Kidney glomerular epithelial cell (primary cell): ENCODE measurements at regions not wholly inside any gene's neighbourhood (a gene's known extent, or its start where the extent isn't known, plus 50 kb on each side); places are given as distances from the start of the nearest gene placed in this dataset.
A peak's percentile ranks its signal among the peaks of the same experiment; 100 is the strongest.

Source experiments
- DNase-seq: peaks from one replicate; lab custom pipeline; 2025; lab: John Stamatoyannopoulos, UW

- DNase-seq: no peak
These were observed 200.6 kb upstream of the PGRMC2 start for GRCh38 chr4:128488055-128488705.

GRCh38 chr4:128484896-128485295 lies 197.3 kb upstream of the PGRMC2 start:
- no peak for DNase-seq

- DNase-seq: no peak
These were observed 196.2 kb upstream of the PGRMC2 start for GRCh38 chr4:128483816-128484215.

GRCh38 chr4:128483041-128483440 lies 195.4 kb upstream of the PGRMC2 start:
- DNase-seq: no peak

GRCh38 chr4:128481752-128482480 lies 194.3 kb upstream of the PGRMC2 start:
- DNase-seq: no peak

- no peak for DNase-seq
These were observed 193.3 kb upstream of the PGRMC2 start for GRCh38 chr4:128480945-128481344.

- DNase-seq: no peak
These were observed 189.9 kb upstream of the PGRMC2 start for GRCh38 chr4:128477540-128477939.

- no peak for DNase-seq
These were observed 188.0 kb upstream of the PGRMC2 start for GRCh38 chr4:128475597-128475996.

GRCh38 chr4:128471576-128471975 lies 184.0 kb upstream of the PGRMC2 start:
- no peak for DNase-seq

- no peak for DNase-seq
These were observed 183.0 kb upstream of the PGRMC2 start for GRCh38 chr4:128470492-128471053.

- peak; percentile 65 for DNase-seq
These were observed 180.7 kb upstream of the PGRMC2 start for GRCh38 chr4:128468123-128468989.

- no peak for DNase-seq
These were observed 177.9 kb upstream of the PGRMC2 start for GRCh38 chr4:128465523-128465922.

- no peak for DNase-seq
These were observed 175.4 kb upstream of the PGRMC2 start for GRCh38 chr4:128463006-128463405.

- no peak for DNase-seq
These were observed 174.6 kb upstream of the PGRMC2 start for GRCh38 chr4:128462103-128462783.

GRCh38 chr4:128461291-128462102 lies 173.9 kb upstream of the PGRMC2 start:
- DNase-seq: peak; percentile 98

- DNase-seq: no peak
These were observed 171.9 kb upstream of the PGRMC2 start for GRCh38 chr4:128459547-128459946.

GRCh38 chr4:128458816-128459215 lies 171.2 kb upstream of the PGRMC2 start:
- no peak for DNase-seq

- DNase-seq: no peak
These were observed 170.1 kb upstream of the PGRMC2 start for GRCh38 chr4:128457726-128458125.

- no peak for DNase-seq
These were observed 168.6 kb upstream of the PGRMC2 start for GRCh38 chr4:128456171-128456570.

GRCh38 chr4:128455480-128455879 lies 167.9 kb upstream of the PGRMC2 start:
- no peak for DNase-seq

- DNase-seq: no peak
These were observed 167.3 kb upstream of the PGRMC2 start for GRCh38 chr4:128454881-128455280.
